ENCODE measurements at regions not wholly inside any gene's neighbourhood (a gene's known extent, or its start where the extent isn't known, plus 50 kb on each side); places are given as distances from the start of the nearest gene placed in this dataset.
"Not testable (repeated sequence)": the region's sequence is repeated elsewhere in the genome, so short reads cannot be mapped to it uniquely, and the experiment has no call there.

DNA sequence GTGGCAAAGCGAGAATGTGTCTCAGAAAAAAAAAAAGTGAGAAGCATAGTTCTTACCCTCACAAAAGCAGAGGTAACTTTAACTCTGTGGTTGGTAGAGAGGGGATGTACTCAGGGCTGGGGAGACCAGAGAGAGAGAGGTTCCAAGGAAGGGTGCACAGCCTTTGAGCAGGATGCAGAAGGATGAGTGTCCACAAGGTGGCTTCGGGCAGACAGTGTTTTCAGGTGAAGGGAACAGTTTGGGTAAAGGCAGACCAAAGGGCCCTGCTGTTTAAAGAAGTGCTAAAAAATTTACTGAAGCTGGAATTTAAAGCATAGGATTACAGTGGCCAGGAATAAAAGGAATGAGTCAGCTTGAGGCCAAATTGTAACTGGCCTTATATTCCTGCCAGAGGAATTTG, 2240.6 kb downstream of the EPHA3 start:
- peak in 1 of 2 experiments; percentile 12 for DNase-seq (ENCODE audit: low read depth in 1 of 2, low spot score in 1 of 2)

DNA sequence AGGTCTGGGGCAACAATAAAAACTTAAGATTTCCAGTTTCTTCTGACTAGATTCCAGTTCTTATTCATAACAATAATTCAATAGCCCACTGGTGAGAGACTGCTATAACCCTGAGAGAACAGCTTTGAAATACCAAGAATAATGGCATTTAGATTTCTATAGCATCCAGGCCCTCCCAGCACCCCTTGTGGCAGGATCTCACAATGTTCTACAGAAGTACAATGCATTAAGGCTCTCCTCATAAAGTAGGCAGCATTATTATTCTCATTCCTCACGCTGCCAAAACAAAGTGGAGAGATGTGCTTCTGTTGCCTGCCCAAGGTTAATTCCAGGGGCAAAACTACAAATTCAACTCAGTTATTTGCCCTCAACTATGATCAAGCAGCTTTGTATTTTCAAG, 2241.7 kb downstream of the EPHA3 start:
- in situ Hi-C loops (cut with HindIII; ENCODE audit: low pct_unique_long_range_greater_than_20kb, low sequenced_read_pairs); DNase-seq (ENCODE audit: low read depth in 1 of 2, low spot score in 1 of 2): not testable (repeated sequence)

More for the DNA sequence above, 2240.6 kb downstream of the EPHA3 start:
- in situ Hi-C loops (cut with HindIII; ENCODE audit: low pct_unique_long_range_greater_than_20kb, low sequenced_read_pairs): not testable (repeated sequence)

DNA sequence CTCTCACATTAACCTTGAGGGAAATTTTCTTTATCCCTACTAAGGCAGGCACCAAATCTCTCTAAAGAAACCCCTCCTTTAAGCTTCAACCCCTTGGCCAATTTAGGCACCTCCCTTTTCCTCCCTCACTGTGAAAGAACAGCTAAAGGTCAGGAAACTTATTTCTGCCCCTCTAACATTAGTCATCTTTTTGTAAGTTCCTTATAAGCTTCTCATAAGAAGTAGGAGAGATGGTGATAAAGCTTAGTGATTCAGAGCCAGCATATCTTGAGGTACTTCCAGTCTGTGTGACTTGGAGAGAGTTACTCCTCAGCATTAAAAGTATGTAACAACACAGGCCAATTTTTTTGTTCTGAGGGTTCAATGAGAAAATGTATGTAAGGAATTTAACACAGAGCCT, 2244.7 kb downstream of the EPHA3 start:
- in situ Hi-C loops (cut with HindIII; ENCODE audit: low pct_unique_long_range_greater_than_20kb, low sequenced_read_pairs); DNase-seq (ENCODE audit: low read depth in 1 of 2, low spot score in 1 of 2): not testable (repeated sequence)

DNA sequence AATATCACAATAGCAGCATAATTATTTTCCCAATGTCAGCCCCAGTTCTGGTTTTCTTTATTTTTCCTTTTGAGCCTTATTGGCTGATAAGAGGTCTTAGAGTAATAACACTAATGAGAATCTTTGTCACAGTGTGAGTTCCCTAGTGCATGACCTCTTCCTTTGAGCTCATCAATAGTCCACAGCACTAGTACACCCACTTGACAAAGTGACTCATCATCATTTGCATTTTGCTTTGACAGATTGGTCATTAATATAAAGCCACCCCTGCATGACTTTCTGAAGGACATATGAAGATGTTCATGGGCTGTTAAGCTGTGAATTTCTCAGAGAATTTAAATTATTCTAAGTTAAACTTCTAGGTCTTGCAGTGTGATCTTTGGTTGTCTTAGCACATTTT, 2251.9 kb downstream of the EPHA3 start:
- not testable (repeated sequence) for DNase-seq (ENCODE audit: low read depth in 1 of 2, low spot score in 1 of 2)

DNA sequence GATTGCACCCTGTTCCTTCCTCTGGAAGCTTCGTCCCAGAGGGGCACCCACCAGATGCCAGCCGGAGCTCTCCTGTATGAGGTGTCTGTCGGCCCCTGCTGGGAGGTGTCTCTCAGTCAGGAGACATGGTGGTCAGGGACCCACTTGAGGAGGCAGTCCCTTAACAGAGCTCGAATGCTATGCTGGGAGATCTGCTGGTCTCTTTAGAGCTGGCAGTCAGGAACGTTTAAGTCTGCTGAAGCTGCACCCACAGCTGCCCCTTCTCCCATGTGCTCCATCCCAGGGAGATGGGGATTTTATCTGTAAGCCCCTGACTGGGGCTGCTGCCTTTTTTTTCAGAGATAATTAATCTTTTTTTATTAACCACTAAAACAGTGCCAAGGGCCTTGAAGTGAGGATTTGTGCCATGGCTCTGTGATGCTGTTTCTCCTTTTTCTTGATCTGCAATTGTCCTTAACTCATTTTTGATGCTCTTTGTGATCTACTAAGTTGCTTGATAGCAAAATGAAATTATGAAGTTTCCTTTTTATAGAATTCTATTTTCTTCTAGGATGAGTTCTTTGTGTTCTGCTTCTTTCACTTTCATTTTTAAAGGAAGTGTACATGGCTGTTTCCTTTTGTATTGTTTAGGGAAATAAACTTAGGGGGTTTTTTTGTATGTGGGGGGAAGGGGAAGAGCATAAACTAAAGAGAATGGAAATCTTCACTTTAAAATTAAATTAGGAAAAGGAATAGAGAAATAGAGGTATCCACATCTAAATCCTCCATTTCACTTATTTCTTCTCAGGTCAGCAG, 2275.9 kb downstream of the EPHA3 start:
- in situ Hi-C loops (cut with HindIII; ENCODE audit: low pct_unique_long_range_greater_than_20kb, low sequenced_read_pairs); DNase-seq (ENCODE audit: low read depth in 1 of 2, low spot score in 1 of 2): not testable (repeated sequence)

More for the DNA sequence above, 2251.9 kb downstream of the EPHA3 start:
- in situ Hi-C loops (cut with HindIII; ENCODE audit: low pct_unique_long_range_greater_than_20kb, low sequenced_read_pairs): not testable (repeated sequence)

DNA sequence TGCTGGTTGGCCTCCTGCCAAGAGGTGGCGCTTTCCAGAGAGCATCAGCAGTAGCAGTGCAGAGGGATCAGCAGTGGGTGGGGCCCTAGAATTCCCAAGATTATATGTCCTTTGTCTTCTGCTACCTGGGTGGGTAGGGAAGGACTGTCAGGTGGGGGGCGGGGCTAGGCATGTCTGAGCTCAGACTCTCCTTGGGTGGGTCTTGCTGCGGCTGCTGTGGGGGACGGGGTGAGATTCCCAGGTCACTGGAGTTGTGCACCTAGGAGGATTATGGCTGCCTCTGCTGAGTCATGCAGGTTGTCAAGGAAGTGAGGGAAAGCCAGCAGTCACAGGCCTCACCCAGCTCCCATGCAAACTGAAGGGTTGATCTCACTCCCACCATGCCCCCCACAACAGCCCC, 2296.5 kb downstream of the EPHA3 start:
- in situ Hi-C loops (cut with HindIII; ENCODE audit: low pct_unique_long_range_greater_than_20kb, low sequenced_read_pairs); DNase-seq (ENCODE audit: low read depth in 1 of 2, low spot score in 1 of 2): not testable (repeated sequence)

DNA sequence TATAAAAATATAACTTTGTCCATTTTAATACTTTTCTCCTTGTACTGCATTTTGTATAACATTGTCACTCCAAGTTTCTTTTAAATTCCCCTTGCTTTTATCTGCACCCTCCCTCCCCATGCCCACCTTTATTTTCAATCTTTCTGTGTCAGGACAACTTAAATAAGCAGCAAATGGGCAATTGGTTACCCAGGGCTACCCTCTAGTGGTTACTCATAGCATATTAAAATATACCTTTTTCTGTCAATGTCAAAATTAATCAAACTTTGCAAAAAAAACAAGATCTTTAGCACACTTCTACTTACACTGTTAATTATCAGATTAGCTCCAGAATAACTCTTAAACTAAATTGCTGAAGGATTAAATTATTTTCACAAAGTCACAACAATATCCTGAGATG, 2334.6 kb downstream of the EPHA3 start:
- DNase-seq (ENCODE audit: low read depth in 1 of 2, low spot score in 1 of 2); in situ Hi-C loops (cut with HindIII; ENCODE audit: low pct_unique_long_range_greater_than_20kb, low sequenced_read_pairs): not testable (repeated sequence)

DNA sequence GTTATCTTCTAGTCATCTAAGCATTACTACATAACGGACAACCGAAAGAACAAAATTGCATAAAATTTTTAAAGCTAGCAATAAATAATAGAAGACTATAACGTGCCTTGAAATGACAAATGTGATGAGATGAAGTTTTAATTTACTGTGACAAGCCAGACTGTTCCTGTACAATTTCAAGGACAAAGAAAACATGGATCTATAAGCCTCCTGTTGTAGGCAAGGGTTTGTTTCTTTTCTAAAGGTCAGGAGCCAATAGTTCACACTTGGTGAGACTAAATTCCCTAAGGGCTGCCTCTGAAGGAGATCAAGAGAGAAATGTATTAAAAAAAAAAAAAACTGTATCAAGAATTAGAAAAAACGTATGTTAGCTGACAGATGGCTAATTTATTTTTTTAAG, 2335.1 kb downstream of the EPHA3 start:
- DNase-seq (ENCODE audit: low read depth in 1 of 2, low spot score in 1 of 2); in situ Hi-C loops (cut with HindIII; ENCODE audit: low pct_unique_long_range_greater_than_20kb, low sequenced_read_pairs): not testable (repeated sequence)

DNA sequence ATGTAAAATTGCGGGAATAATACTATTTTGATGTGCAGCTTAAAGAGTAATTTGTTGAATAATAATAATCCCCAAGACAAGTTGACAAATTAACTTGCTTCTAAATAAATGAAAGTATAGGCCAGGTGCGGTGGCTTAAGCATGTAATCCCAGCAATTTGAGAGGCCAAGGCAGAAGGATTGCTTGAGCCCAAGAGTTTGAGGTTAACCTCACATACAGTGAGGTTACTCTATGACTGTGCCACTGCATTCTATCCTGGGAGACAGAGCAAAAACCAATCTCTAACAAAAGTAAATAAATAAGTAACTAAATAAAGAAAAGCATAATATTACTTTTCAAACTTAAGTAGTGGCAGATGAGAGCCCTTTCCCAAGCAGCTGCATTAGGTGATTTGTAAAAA, 2341.0 kb downstream of the EPHA3 start:
- DNase-seq (ENCODE audit: low read depth in 1 of 2, low spot score in 1 of 2): not testable (repeated sequence)

DNA sequence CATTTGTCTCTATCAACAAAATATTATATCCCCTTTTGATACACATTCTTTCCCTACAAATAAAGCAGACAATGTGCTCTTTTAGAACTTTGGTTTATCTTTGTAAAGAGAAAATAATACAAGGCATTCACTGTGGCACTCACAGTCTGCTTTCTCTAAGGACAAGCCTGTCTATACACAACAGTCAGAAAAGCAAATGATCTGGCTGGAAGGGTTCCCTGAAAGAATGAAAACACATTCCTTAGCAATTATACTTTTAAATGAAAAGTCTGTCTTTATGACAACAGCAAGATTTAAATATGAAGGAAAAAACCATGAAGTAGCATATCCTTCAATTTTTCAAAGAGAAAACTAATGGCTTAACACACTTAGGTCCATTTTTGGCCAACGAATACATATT, 2359.1 kb downstream of the EPHA3 start:
- in situ Hi-C loops (cut with HindIII; ENCODE audit: low pct_unique_long_range_greater_than_20kb, low sequenced_read_pairs): not testable (repeated sequence)

More for the DNA sequence above, 2341.0 kb downstream of the EPHA3 start:
- in situ Hi-C loops (cut with HindIII; ENCODE audit: low pct_unique_long_range_greater_than_20kb, low sequenced_read_pairs): not testable (repeated sequence)

DNA sequence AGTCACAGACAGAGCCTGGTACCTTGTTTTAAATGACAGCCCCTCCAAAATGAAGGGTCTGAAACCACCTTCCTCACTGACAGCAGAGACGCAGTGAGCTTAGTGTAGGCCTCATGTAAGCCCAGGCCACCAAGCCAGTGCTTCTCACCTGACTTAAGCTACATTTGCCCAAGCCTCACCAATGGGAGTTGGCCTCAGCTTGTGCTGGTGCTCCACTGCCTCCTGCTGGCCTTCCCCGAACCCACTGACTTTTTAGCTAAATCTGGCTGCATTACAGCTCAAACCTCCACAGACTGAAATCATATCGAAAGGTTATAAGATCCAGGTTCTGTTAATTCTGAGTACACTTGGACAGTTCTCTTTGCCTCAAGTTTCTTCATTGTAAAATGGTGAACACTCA, 2361.8 kb downstream of the EPHA3 start:
- in situ Hi-C loops (cut with HindIII; ENCODE audit: low pct_unique_long_range_greater_than_20kb, low sequenced_read_pairs); DNase-seq (ENCODE audit: low read depth in 1 of 2, low spot score in 1 of 2): not testable (repeated sequence)

More for the DNA sequence above, 2359.1 kb downstream of the EPHA3 start:
- DNase-seq (ENCODE audit: low read depth in 1 of 2, low spot score in 1 of 2): not testable (repeated sequence)

DNA sequence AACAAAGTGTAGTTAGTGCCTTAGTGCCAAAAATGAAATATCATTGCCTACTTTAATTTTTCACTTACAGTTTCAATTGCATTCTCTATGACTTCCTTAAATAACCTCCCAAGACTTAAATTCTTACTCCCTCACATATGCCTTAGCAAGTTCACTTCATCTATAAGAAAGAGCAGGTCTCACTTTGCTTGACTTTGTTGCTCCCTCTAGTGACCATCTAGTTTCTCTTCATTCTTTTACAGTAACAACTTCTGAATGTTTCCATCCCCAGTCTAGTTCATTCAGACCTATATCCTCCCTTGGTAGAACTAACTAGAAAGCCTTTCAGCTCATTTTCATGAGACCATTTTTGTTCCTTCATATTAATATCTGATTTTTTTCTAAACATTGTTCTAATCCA, 2377.6 kb downstream of the EPHA3 start:
- peak in 1 of 2 experiments; percentile 64 for DNase-seq (ENCODE audit: low read depth in 1 of 2, low spot score in 1 of 2)
- in situ Hi-C loops (cut with HindIII; ENCODE audit: low pct_unique_long_range_greater_than_20kb, low sequenced_read_pairs): not testable (repeated sequence)

DNA sequence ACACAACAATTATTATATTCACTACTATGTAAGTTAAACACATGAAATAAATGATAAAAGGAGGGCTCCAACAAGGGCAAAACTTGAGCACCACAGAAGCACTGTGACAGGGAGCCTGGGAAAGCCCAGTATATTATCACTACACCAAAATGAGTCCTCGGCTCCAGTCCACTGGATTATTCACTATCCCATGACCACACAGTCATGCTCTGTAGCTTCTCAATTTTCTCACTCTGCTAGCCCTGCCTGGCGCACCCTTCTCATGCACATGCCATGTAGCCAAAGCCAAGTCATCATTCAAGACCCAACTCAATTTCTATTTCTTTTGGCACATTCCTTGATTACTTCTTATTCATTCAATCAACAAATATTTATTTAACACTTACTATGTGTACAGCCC, 2378.5 kb downstream of the EPHA3 start:
- DNase-seq (ENCODE audit: low read depth in 1 of 2, low spot score in 1 of 2); in situ Hi-C loops (cut with HindIII; ENCODE audit: low pct_unique_long_range_greater_than_20kb, low sequenced_read_pairs): not testable (repeated sequence)

DNA sequence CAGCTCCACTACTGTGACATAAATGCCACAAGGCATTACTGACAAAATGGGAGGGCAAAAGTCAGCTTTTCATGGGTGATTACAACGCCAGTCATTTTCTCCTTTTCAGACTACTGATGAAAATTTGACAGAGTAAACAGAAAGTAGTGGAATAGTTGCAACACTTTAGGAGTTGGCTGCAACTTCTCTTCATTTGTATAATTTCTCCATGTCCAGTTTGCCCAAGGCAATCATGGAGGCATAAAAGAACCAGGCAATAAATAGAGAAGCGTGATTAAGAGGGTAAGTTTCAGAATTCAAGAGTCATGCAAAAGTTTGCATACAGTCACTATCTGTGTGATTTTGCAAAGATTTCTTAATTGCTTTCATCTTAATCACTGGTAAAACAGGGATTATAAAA, 2390.3 kb downstream of the EPHA3 start:
- DNase-seq (ENCODE audit: low read depth in 1 of 2, low spot score in 1 of 2): not testable (repeated sequence)

DNA sequence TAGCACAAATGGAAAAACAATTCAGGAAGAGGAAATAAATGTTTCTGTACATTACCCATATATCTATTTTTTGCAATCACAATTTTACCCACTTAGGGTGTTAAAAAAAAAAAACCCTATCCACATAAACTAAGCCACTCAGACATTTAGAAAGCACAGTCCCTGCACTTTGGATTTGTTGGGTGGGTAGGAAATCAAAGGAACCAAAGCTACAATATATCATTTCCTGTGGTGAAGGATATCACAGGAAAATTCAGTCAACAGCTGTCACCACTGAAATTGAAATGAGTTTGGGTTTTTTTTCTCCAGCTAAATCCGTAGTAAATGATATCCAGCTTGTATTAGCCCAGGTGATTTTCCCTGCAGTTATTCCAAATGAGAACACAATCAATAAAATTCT, 2392.4 kb downstream of the EPHA3 start:
- in situ Hi-C loops (cut with HindIII; ENCODE audit: low pct_unique_long_range_greater_than_20kb, low sequenced_read_pairs); DNase-seq (ENCODE audit: low read depth in 1 of 2, low spot score in 1 of 2): not testable (repeated sequence)

More for the DNA sequence above, 2390.3 kb downstream of the EPHA3 start:
- in situ Hi-C loops (cut with HindIII; ENCODE audit: low pct_unique_long_range_greater_than_20kb, low sequenced_read_pairs): not testable (repeated sequence)

DNA sequence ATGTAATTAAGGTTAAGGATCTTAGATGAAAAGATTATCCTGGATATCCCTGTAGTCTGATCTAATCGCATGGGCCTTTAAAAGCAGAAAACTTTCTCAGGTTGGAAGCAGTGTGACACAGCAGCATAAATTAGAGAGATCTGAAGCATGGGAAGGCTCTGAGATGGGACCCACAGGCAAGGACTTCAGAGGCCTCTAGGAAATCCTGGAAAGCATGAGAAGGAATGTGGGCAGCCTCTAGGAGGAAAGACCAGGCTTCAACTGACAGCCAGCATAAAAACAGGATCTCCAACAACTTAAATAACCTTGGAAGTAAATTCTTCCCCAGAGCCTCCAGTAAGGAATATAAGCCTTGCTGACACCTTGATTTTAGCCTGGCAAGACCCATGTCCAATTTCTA, 2397.5 kb downstream of the EPHA3 start:
- DNase-seq (ENCODE audit: low read depth in 1 of 2, low spot score in 1 of 2); in situ Hi-C loops (cut with HindIII; ENCODE audit: low pct_unique_long_range_greater_than_20kb, low sequenced_read_pairs): not testable (repeated sequence)

Measured in T47D (cell line).